Duodenal mucosa (tissue), 2 donors: ENCODE measurements at regions not wholly inside any gene's neighbourhood (a gene's known extent, or its start where the extent isn't known, plus 50 kb on each side); places are given as distances from the start of the nearest gene placed in this dataset.
"Not testable (repeated sequence)": the region's sequence is repeated elsewhere in the genome, so short reads cannot be mapped to it uniquely, and the experiment has no call there.

Experiments used
- H3K27ac ChIP-seq: one replicate; pipeline ENCODE4 v1.7.0; 2013; ENCODE audit warnings: low read depth, low read length
- H3K27me3 ChIP-seq, 2 donors: one replicate each; pipeline ENCODE4 v1.7.0; 2013; ENCODE audit warnings: low read length in 2 of 2, control low read depth in 1 of 2; ENCODE audit not compliant: insufficient read depth in 2 of 2, control insufficient read depth in 1 of 2
- H3K36me3 ChIP-seq, 2 donors: one replicate each; pipeline ENCODE4 v1.7.0; 2013; ENCODE audit warnings: low read length in 2 of 2, control low read depth in 1 of 2; ENCODE audit not compliant: insufficient read depth in 2 of 2, control insufficient read depth in 1 of 2
- H3K4me1 ChIP-seq, 2 donors: one replicate each; pipeline ENCODE4 v1.7.0; 2013; ENCODE audit warnings: low read length in 2 of 2, control low read depth in 1 of 2; ENCODE audit not compliant: insufficient read depth in 2 of 2, control insufficient read depth in 1 of 2
- H3K4me3 ChIP-seq, 2 donors: one replicate each; pipeline ENCODE4 v1.7.0; 2013; ENCODE audit warnings: low read length in 2 of 2, low read depth in 1 of 2
- H3K9ac ChIP-seq, 2 donors: one replicate each; pipeline ENCODE4 v1.7.0; 2013; ENCODE audit warnings: low read length in 2 of 2, low read depth in 1 of 2
- H3K9me3 ChIP-seq, 2 donors: one replicate each; pipeline ENCODE4 v1.7.0; 2013; ENCODE audit warnings: low read length in 2 of 2, control low read depth in 1 of 2; ENCODE audit not compliant: control insufficient read depth in 1 of 2

- no peaks in the 10 kb centered on the region for H3K27me3 ChIP-seq
- H3K9me3 ChIP-seq, result peaks cover 0 to 17% of the 10 kb centered on the region in 2 donors
Observed at GRCh38 chr5:27855491-27855890, 817.1 kb upstream of the CDH9 start.

GRCh38 chr5:27854243-27854852 is 816.0 kb upstream of the CDH9 start:
- Histone ChIP-seq H3K4me3 (no peak overlapping the region), H3K9ac (no peak overlapping the region), H3K27me3 (no peaks in the 10 kb centered on the region), H3K27ac (no peak overlapping the region), H3K36me3 (no peaks in the 10 kb centered on the region), H3K4me1 (no peaks in the 10 kb centered on the region), H3K9me3 (peaks cover 0 to 12% of the 10 kb centered on the region in 2 donors)

More at GRCh38 chr5:27855491-27855890, 817.1 kb upstream of the CDH9 start:
- H3K4me1 ChIP-seq, result no peaks in the 10 kb centered on the region
- no peak overlapping the region for H3K9ac ChIP-seq
- H3K27ac ChIP-seq, result no peak overlapping the region
- H3K36me3 ChIP-seq, result no peaks in the 10 kb centered on the region
- H3K4me3 ChIP-seq, result no peak overlapping the region

GRCh38 chr5:27845248-27845647 is 806.9 kb upstream of the CDH9 start:
- Histone ChIP-seq H3K27ac (no peak overlapping the region), H3K9ac (no peak overlapping the region), H3K27me3 (no peaks in the 10 kb centered on the region), H3K9me3 (peaks cover 12% of the 10 kb centered on the region in 2 donors), H3K4me3 (no peak overlapping the region), H3K36me3 (no peaks in the 10 kb centered on the region), H3K4me1 (no peaks in the 10 kb centered on the region)

GRCh38 chr5:27836704-27837103 is 798.3 kb upstream of the CDH9 start:
- H3K27me3 ChIP-seq, H3K4me1 ChIP-seq, H3K27ac ChIP-seq, H3K4me3 ChIP-seq, H3K9ac ChIP-seq, H3K9me3 ChIP-seq, H3K36me3 ChIP-seq: not testable (repeated sequence)

GRCh38 chr5:27832886-27833285 is 794.5 kb upstream of the CDH9 start:
- Histone ChIP-seq H3K4me1 (no peaks in the 10 kb centered on the region), H3K9me3 (peaks cover 4 to 5% of the 10 kb centered on the region in 2 donors)

GRCh38 chr5:27830546-27830945 is 792.2 kb upstream of the CDH9 start:
- H3K36me3 ChIP-seq, result no peaks in the 10 kb centered on the region
- no peaks in the 10 kb centered on the region for H3K4me1 ChIP-seq
- peaks cover 0 to 2% of the 10 kb centered on the region in 2 donors for H3K9me3 ChIP-seq
- H3K27me3 ChIP-seq, result no peaks in the 10 kb centered on the region
- no peak overlapping the region for H3K9ac ChIP-seq
- H3K27ac ChIP-seq, result no peak overlapping the region
- no peak overlapping the region for H3K4me3 ChIP-seq

More at GRCh38 chr5:27832886-27833285, 794.5 kb upstream of the CDH9 start:
- Histone ChIP-seq H3K36me3 (no peaks in the 10 kb centered on the region), H3K4me3 (no peak overlapping the region), H3K27me3 (no peaks in the 10 kb centered on the region), H3K9ac (no peak overlapping the region), H3K27ac (no peak overlapping the region)

GRCh38 chr5:27821681-27822080 is 783.3 kb upstream of the CDH9 start:
- Histone ChIP-seq H3K4me1 (no peaks in the 10 kb centered on the region), H3K27me3 (no peaks in the 10 kb centered on the region), H3K9ac (no peak overlapping the region), H3K9me3 (peaks cover 5 to 9% of the 10 kb centered on the region in 2 donors), H3K4me3 (no peak overlapping the region), H3K36me3 (no peaks in the 10 kb centered on the region), H3K27ac (no peak overlapping the region)

GRCh38 chr5:27818888-27819287 is 780.5 kb upstream of the CDH9 start:
- no peaks in the 10 kb centered on the region for H3K4me1 ChIP-seq
- H3K27me3 ChIP-seq, result no peaks in the 10 kb centered on the region
- H3K4me3 ChIP-seq, result no peak overlapping the region
- H3K9ac ChIP-seq, result no peak overlapping the region
- no peaks in the 10 kb centered on the region for H3K36me3 ChIP-seq
- no peak overlapping the region for H3K27ac ChIP-seq
- peaks cover 9 to 13% of the 10 kb centered on the region in 2 donors for H3K9me3 ChIP-seq

GRCh38 chr5:27814983-27815382 is 776.6 kb upstream of the CDH9 start:
- H3K9ac ChIP-seq, result no peak overlapping the region
- no peak overlapping the region for H3K4me3 ChIP-seq
- peaks cover 12 to 13% of the 10 kb centered on the region in 2 donors for H3K9me3 ChIP-seq
- H3K27me3 ChIP-seq, result no peaks in the 10 kb centered on the region
- no peaks in the 10 kb centered on the region for H3K4me1 ChIP-seq
- no peaks in the 10 kb centered on the region for H3K36me3 ChIP-seq
- H3K27ac ChIP-seq, result no peak overlapping the region

GRCh38 chr5:27814286-27814685 is 775.9 kb upstream of the CDH9 start:
- no peaks in the 10 kb centered on the region for H3K27me3 ChIP-seq
- H3K36me3 ChIP-seq, result no peaks in the 10 kb centered on the region
- no peak overlapping the region for H3K27ac ChIP-seq
- H3K4me1 ChIP-seq, result no peaks in the 10 kb centered on the region
- H3K4me3 ChIP-seq, result no peak overlapping the region
- H3K9ac ChIP-seq, result no peak overlapping the region
- H3K9me3 ChIP-seq, result peaks cover 12 to 13% of the 10 kb centered on the region in 2 donors
